ENCODE measurements at regions not wholly inside any gene's neighbourhood (a gene's known extent, or its start where the extent isn't known, plus 50 kb on each side); places are given as distances from the start of the nearest gene placed in this dataset.

GRCh38 chr20:10807013-10807412, 133.2 kb upstream of the JAG1 start:
- DNase-seq = no peak

GRCh38 chr20:10812759-10813327, 139.0 kb upstream of the JAG1 start:
- DNase-seq = no peak

- DNase-seq = no peak
Measured at GRCh38 chr20:10823585-10823984, 149.8 kb upstream of the JAG1 start.

- no peak for DNase-seq
Measured at GRCh38 chr20:10824750-10825500, 151.1 kb upstream of the JAG1 start.

GRCh38 chr20:10826111-10826510, 152.3 kb upstream of the JAG1 start:
- DNase-seq = no peak

GRCh38 chr20:10828180-10828579, 154.4 kb upstream of the JAG1 start:
- DNase-seq = no peak

- DNase-seq = no peak
Measured at GRCh38 chr20:10832141-10832540, 158.3 kb upstream of the JAG1 start.

- DNase-seq = no peak
Measured at GRCh38 chr20:10837901-10838300, 164.1 kb upstream of the JAG1 start.

- DNase-seq = no peak
Measured at GRCh38 chr20:10842116-10842515, 168.3 kb upstream of the JAG1 start.

GRCh38 chr20:10843146-10843711, 169.4 kb upstream of the JAG1 start:
- DNase-seq = no peak

- DNase-seq = no peak
Measured at GRCh38 chr20:10846766-10847165, 173.0 kb upstream of the JAG1 start.

- DNase-seq = no peak
Measured at GRCh38 chr20:10848810-10849370, 175.1 kb upstream of the JAG1 start.

- DNase-seq = no peak
Measured at GRCh38 chr20:10853176-10853575, 179.4 kb upstream of the JAG1 start.

GRCh38 chr20:10853731-10854130, 179.9 kb upstream of the JAG1 start:
- DNase-seq = no peak

GRCh38 chr20:10854976-10855375, 181.2 kb upstream of the JAG1 start:
- DNase-seq = no peak

GRCh38 chr20:10855778-10856177, 182.0 kb upstream of the JAG1 start:
- DNase-seq = no peak

GRCh38 chr20:10856237-10857015, 182.6 kb upstream of the JAG1 start:
- DNase-seq = no peak

GRCh38 chr20:10857352-10858070, 183.7 kb upstream of the JAG1 start:
- no peak for DNase-seq

GRCh38 chr20:10861090-10861489, 187.3 kb upstream of the JAG1 start:
- DNase-seq = no peak

- no peak for DNase-seq
Measured at GRCh38 chr20:10861619-10862018, 187.8 kb upstream of the JAG1 start.

GRCh38 chr20:10863337-10864060, 189.7 kb upstream of the JAG1 start:
- DNase-seq = no peak

GRCh38 chr20:10864076-10864672, 190.4 kb upstream of the JAG1 start:
- no peak for DNase-seq
